Transverse colon (tissue), 4 donors: ENCODE measurements at regions not wholly inside any gene's neighbourhood (a gene's known extent, or its start where the extent isn't known, plus 50 kb on each side); places are given as distances from the start of the nearest gene placed in this dataset.

Experiments used
- DNase-seq: peaks from one replicate; pipeline ENCODE4 v3.0.0-alpha.2; 2019
- H3K27ac ChIP-seq, 4 donors: fragments of 200-600 bp; sonication (generic); 2 replicates each; pipeline ENCODE4 v1.5.1; 2016 to 2018; ENCODE audit warnings: inconsistent platforms in 4 of 4
- H3K27me3 ChIP-seq: fragments of 200-600 bp; sonication (generic); 2 replicates; pipeline ENCODE4 v1.5.1; 2017; ENCODE audit warnings: inconsistent platforms
- H3K36me3 ChIP-seq, 4 donors: fragments of 200-600 bp; sonication (generic); 2 replicates each; pipeline ENCODE4 v1.5.1; 2017 to 2019; ENCODE audit warnings: inconsistent platforms in 4 of 4
- H3K4me1 ChIP-seq, 4 donors: fragments of 200-600 bp; sonication (generic); 2 replicates each; pipeline ENCODE4 v1.5.1; 2017 to 2020; ENCODE audit warnings: inconsistent platforms in 4 of 4
- H3K4me3 ChIP-seq, 4 donors: fragments of 200-600 bp; sonication (generic); 1 replicate in 1 of 4; 2 replicates in 3 of 4; pipeline versions ENCODE4 v1.5.1 to v1.6.1; 2017 to 2019; ENCODE audit warnings: inconsistent platforms in 4 of 4
- H3K9me3 ChIP-seq, 2 donors: fragments of 200-600 bp; sonication (generic); 2 replicates each; pipeline ENCODE4 v1.5.1; 2017 to 2019; ENCODE audit warnings: inconsistent platforms in 2 of 2
- CTCF ChIP-seq, 5 experiments: fragments of 200-600 bp in 3 of 5; fragments of 450-650 bp in 2 of 5; sonication (generic) in 3 of 5; IDR thresholded peaks; 1 replicate in 2 of 5; 2 replicates in 3 of 5; pipeline ENCODE4 v1.5.1; 2016 to 2017; ENCODE audit warnings: antibody characterized with exemption in 5 of 5, inconsistent platforms in 3 of 5, mild to moderate bottlenecking in 2 of 5, moderate library complexity in 1 of 5
- EP300 ChIP-seq: sonication (generic); formaldehyde crosslinking; IDR thresholded peaks from one replicate; pipeline ENCODE4 v1.6.1; 2017; ENCODE audit warnings: antibody characterized with exemption, low read depth
- POLR2A ChIP-seq: fragments of 450-650 bp; IDR thresholded peaks from one replicate; pipeline ENCODE4 v1.6.1; 2016; ENCODE audit warnings: antibody characterized with exemption, mild to moderate bottlenecking, moderate library complexity
- POLR2AphosphoS5 ChIP-seq, 3 donors: sonication (generic); formaldehyde crosslinking; IDR thresholded peaks; one replicate each; pipeline ENCODE4 v1.6.1; 2016; ENCODE audit warnings: antibody characterized with exemption in 3 of 3
- WGBS, 2 donors: methylation state at CpG; one replicate each; pipeline ENCODE4 v1.1.5; 2018; ENCODE audit warnings: low coverage in 1 of 2; 5-methylcytosine and 5-hydroxymethylcytosine counted together
- in situ Hi-C, 4 donors: fragments of 200-750 bp; cut with MboI; loops; one replicate each; pipeline versions ENCODE4 v1.15.0 to v1.15.1; 2017; ENCODE audit warnings: low sequenced_read_pairs in 3 of 4, low pct_ligation_motif_present in 1 of 4, low pct_unique_long_range_greater_than_20kb in 1 of 4
- intact Hi-C: fragments of 100-400 bp; cut with DNase I; formaldehyde crosslinking; loops from one replicate; pipeline ENCODE4 v1.15.1; 2023; ENCODE audit warnings: low total_unique reads

GRCh38 chr4:3703677-3704521 lies 62.3 kb upstream of the ADRA2C start:
- Histone ChIP-seq H3K4me3 (no peak overlapping the region), H3K36me3 (no peaks in the 10 kb centered on the region), H3K9me3 (no peaks in the 10 kb centered on the region), H3K27ac (no peak overlapping the region), H3K4me1 (no peaks in the 10 kb centered on the region), H3K27me3 (peaks cover 38% of the 10 kb centered on the region)
- in situ Hi-C loops: no loop called here
- intact Hi-C loops: no loop called here
- WGBS, 2 donors: 33 to 48% methylated on average over 2 to 28 of the region's 29 CpGs
- TF ChIP-seq POLR2AphosphoS5 (IDR thresholded peaks at IDR 0.05) (no peak), CTCF (IDR thresholded peaks at IDR 0.05) (no peak), EP300 (no peak), POLR2A (no peak)
- no peak for DNase-seq

GRCh38 chr4:3703343-3703676 lies 62.9 kb upstream of the ADRA2C start:
- WGBS, 2 donors: 34% methylated on average over 4 of the region's 5 CpGs; no CpG with 5 or more reads in 1 of the 2 donors
- Histone ChIP-seq H3K4me1 (no peaks in the 10 kb centered on the region), H3K36me3 (no peaks in the 10 kb centered on the region), H3K4me3 (no peak overlapping the region), H3K9me3 (no peaks in the 10 kb centered on the region), H3K27ac (no peak overlapping the region), H3K27me3 (peaks cover 38% of the 10 kb centered on the region)
- no peak for DNase-seq
- in situ Hi-C loops (no loop called here), intact Hi-C loops (no loop called here)
- TF ChIP-seq POLR2AphosphoS5 (IDR thresholded peaks at IDR 0.05) (no peak), EP300 (no peak), POLR2A (no peak), CTCF (IDR thresholded peaks at IDR 0.05) (no peak)

- WGBS, 2 donors: 61% methylated on average over 23 of the region's 31 CpGs; no CpG with 5 or more reads in 1 of the 2 donors
- H3K27me3 ChIP-seq: peaks cover 38% of the 10 kb centered on the region
- no peaks in the 10 kb centered on the region for H3K9me3 ChIP-seq
- intact Hi-C loops: no loop called here
- no peak overlapping the region for H3K27ac ChIP-seq
- TF ChIP-seq EP300: no peak
- H3K36me3 ChIP-seq: no peaks in the 10 kb centered on the region
- in situ Hi-C loops: no loop called here
- no peak overlapping the region for H3K4me3 ChIP-seq
- DNase-seq: no peak
- no peaks in the 10 kb centered on the region for H3K4me1 ChIP-seq
These were observed 63.5 kb upstream of the ADRA2C start for GRCh38 chr4:3702561-3703221.

GRCh38 chr4:3701736-3702560 lies 64.2 kb upstream of the ADRA2C start:
- intact Hi-C loops: no loop called here
- in situ Hi-C loops: no loop called here
- no peak for DNase-seq
- TF ChIP-seq EP300 (no peak), POLR2AphosphoS5 (IDR thresholded peaks at IDR 0.05) (no peak), CTCF (IDR thresholded peaks at IDR 0.05) (no peak), POLR2A (no peak)
- Histone ChIP-seq H3K36me3 (no peaks in the 10 kb centered on the region), H3K4me3 (no peak overlapping the region), H3K27me3 (peaks cover 38% of the 10 kb centered on the region), H3K9me3 (no peaks in the 10 kb centered on the region), H3K4me1 (no peaks in the 10 kb centered on the region), H3K27ac (no peak overlapping the region)
- WGBS, 2 donors: 62 to 100% methylated on average over 1 to 26 of the region's 29 CpGs
